Heart left ventricle (tissue), 16 donors: ENCODE measurements at regions not wholly inside any gene's neighbourhood (a gene's known extent, or its start where the extent isn't known, plus 50 kb on each side); places are given as distances from the start of the nearest gene placed in this dataset.

ENCODE experiments used
- ATAC-seq, 4 donors: fragments of 200-7000 bp; cut with Tn5 transposase; one replicate each; pipeline ENCODE4 v1.9.1; 2020 to 2022; ENCODE audit warnings: moderate library complexity in 4 of 4, mild to moderate bottlenecking in 3 of 4, moderate number of reproducible peaks in 1 of 4
- DNase-seq, 5 donors: peaks; one replicate each; pipeline ENCODE4 v3.0.0-alpha.2; 2020
- H3K27ac ChIP-seq, 12 donors: fragments of 200-600 bp; sonication (generic) in 4 of 12; one replicate each; pipeline versions ENCODE4 v1.5.0 to v1.8.0; 2016 to 2022; ENCODE audit warnings: mild to moderate bottlenecking in 2 of 12
- H3K27me3 ChIP-seq, 9 donors: fragments of 200-600 bp; sonication (generic) in 2 of 9; one replicate each; pipeline versions ENCODE4 v1.5.1 to v1.8.0; 2016 to 2022; ENCODE audit warnings: mild to moderate bottlenecking in 3 of 9
- H3K36me3 ChIP-seq, 9 donors: fragments of 200-600 bp; sonication (generic) in 2 of 9; one replicate each; pipeline versions ENCODE4 v1.5.0 to v1.8.0; 2018 to 2022; ENCODE audit warnings: mild to moderate bottlenecking in 2 of 9
- H3K4me1 ChIP-seq, 12 donors: fragments of 200-600 bp; sonication (generic) in 4 of 12; one replicate each; pipeline versions ENCODE4 v1.5.0 to v1.8.0; 2016 to 2022; ENCODE audit warnings: mild to moderate bottlenecking in 3 of 12
- H3K4me3 ChIP-seq, 12 donors: fragments of 200-600 bp; sonication (generic) in 4 of 12; one replicate each; pipeline versions ENCODE4 v1.5.0 to v1.8.0; 2017 to 2022; ENCODE audit warnings: mild to moderate bottlenecking in 9 of 12, moderate library complexity in 4 of 12
- H3K9me3 ChIP-seq, 12 donors: fragments of 200-600 bp; sonication (generic) in 4 of 12; one replicate each; pipeline versions ENCODE4 v1.5.0 to v1.8.0; 2016 to 2022; ENCODE audit warnings: mild to moderate bottlenecking in 1 of 12
- POLR2A ChIP-seq, 2 donors: fragments of 450-650 bp; IDR thresholded peaks; one replicate each; pipeline ENCODE4 v1.6.1; 2017; ENCODE audit warnings: antibody characterized with exemption in 2 of 2, mild to moderate bottlenecking in 2 of 2, moderate library complexity in 2 of 2
- WGBS, 4 donors: extraction: QIAGEN DNeasy Blood & Tissue Kit in 2 of 4; methylation state at CpG; one replicate each; pipeline versions ENCODE4 v1.1.5 to v1.1.7; 2013 to 2018; 5-methylcytosine and 5-hydroxymethylcytosine counted together
- intact Hi-C, 10 donors: fragments of 100-400 bp; cut with DNase I; formaldehyde crosslinking; loops; one replicate each; pipeline versions ENCODE4 v1.11.1 to v1.14.2; 2022
- TF ChIP-seq, protein P1 (sequence below), 12 donors: fragments of 200-600 bp; sonication (generic) in 4 of 12; IDR thresholded peaks; one replicate each; pipeline versions ENCODE4 v1.5.0 to v1.8.0; 2018 to 2022; ENCODE audit warnings: antibody characterized with exemption in 12 of 12, mild to moderate bottlenecking in 5 of 12
- donor health status: ischemic (EF 13 %, LVEDD 7.1; RV severe dilation, severe dysfunction).
- donor health status: healthy with polysubstance abuse.
- donor health status: DM: no; HTN: yes; CAD: no.
- donor health status: DM: no; HTN: no; CAD: no.
- donor health status: ischemic (EF 25% LVEDD 6.9; RV normal size, moderate dysfunction).
- donor health status: ischemic (EF 25% LVEDD 5.7; RV mildly dilated, moderate dysfunction).
- donor health status: healthy.
- donor health status: DM: yes; HTN: yes; CAD: no.
- donor health status: ischemic (EF 35%, LVEDD 5.7; RV mildly dilated, moderate dysfunction).
- donor health status: nonischemic (EF 11% LVEDD 7.7; RV severe dilation, severe dysfunction).
- donor health status: DM: yes; HTN: yes; CAD: no.
- donor health status: PGD.
- donor health status: ischemic (EF 29% LVEDD 5.4; RV normal size, mild dysfunction).
- donor health status: nonischemic (EF 23%, LVEDD 6.1; RV moderate dilation, normal function).

GRCh38 chr20:7714549-7714948, 225.7 kb downstream of the HAO1 start:
- 30 to 67% (median 52%) methylated on average over 1 of the region's 1 CpG for WGBS, 4 donors
- Histone ChIP-seq H3K27ac (no peak overlapping the region), H3K9me3 (peaks cover 0 to 6% (median 0%) of the 10 kb centered on the region in 12 donors), H3K4me1 (no peaks in the 10 kb centered on the region), H3K36me3 (no peaks in the 10 kb centered on the region), H3K27me3 (no peaks in the 10 kb centered on the region), H3K4me3 (no peak overlapping the region)
- intact Hi-C loops: no loop called here
- no peak for DNase-seq
- TF ChIP-seq, protein P1, sequence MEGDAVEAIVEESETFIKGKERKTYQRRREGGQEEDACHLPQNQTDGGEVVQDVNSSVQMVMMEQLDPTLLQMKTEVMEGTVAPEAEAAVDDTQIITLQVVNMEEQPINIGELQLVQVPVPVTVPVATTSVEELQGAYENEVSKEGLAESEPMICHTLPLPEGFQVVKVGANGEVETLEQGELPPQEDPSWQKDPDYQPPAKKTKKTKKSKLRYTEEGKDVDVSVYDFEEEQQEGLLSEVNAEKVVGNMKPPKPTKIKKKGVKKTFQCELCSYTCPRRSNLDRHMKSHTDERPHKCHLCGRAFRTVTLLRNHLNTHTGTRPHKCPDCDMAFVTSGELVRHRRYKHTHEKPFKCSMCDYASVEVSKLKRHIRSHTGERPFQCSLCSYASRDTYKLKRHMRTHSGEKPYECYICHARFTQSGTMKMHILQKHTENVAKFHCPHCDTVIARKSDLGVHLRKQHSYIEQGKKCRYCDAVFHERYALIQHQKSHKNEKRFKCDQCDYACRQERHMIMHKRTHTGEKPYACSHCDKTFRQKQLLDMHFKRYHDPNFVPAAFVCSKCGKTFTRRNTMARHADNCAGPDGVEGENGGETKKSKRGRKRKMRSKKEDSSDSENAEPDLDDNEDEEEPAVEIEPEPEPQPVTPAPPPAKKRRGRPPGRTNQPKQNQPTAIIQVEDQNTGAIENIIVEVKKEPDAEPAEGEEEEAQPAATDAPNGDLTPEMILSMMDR (IDR thresholded peaks at IDR 0.05): no peak
- TF ChIP-seq POLR2A (IDR thresholded peaks at IDR 0.05): no peak
- ATAC-seq: no peak

GRCh38 chr20:7716286-7716972, 223.8 kb downstream of the HAO1 start:
- Histone ChIP-seq H3K4me1 (no peaks in the 10 kb centered on the region), H3K36me3 (no peaks in the 10 kb centered on the region), H3K9me3 (peaks cover 0 to 6% (median 0%) of the 10 kb centered on the region in 12 donors), H3K4me3 (no peak overlapping the region), H3K27ac (no peak overlapping the region), H3K27me3 (no peaks in the 10 kb centered on the region)
- TF ChIP-seq, protein P1 (IDR thresholded peaks at IDR 0.05): no peak
- no peak for TF ChIP-seq POLR2A (IDR thresholded peaks at IDR 0.05)
- WGBS, 4 donors: 49 to 66% (median 62%) methylated on average over 6 of the region's 6 CpGs
- ATAC-seq (no peak), DNase-seq (no peak)
- intact Hi-C loops: no loop called here

GRCh38 chr20:7722564-7722963, 217.7 kb downstream of the HAO1 start:
- Histone ChIP-seq H3K36me3 (no peaks in the 10 kb centered on the region), H3K27ac (peak overlapping the region in 5 of 12 donors; percentile 7 to 70 (median 41)), H3K27me3 (no peaks in the 10 kb centered on the region), H3K4me3 (no peak overlapping the region), H3K9me3 (no peaks in the 10 kb centered on the region), H3K4me1 (peaks cover 0 to 6% (median 0%) of the 10 kb centered on the region in 12 donors)
- TF ChIP-seq, protein P1 (IDR thresholded peaks at IDR 0.05): no peak
- no peak for TF ChIP-seq POLR2A (IDR thresholded peaks at IDR 0.05)
- 50 to 60% (median 52%) methylated on average over 5 of the region's 5 CpGs for WGBS, 4 donors
- intact Hi-C loops: no loop called here
- ATAC-seq (peak in 3 of 4 donors; percentile 75 to 93 (median 81)), DNase-seq (no peak)

DNA sequence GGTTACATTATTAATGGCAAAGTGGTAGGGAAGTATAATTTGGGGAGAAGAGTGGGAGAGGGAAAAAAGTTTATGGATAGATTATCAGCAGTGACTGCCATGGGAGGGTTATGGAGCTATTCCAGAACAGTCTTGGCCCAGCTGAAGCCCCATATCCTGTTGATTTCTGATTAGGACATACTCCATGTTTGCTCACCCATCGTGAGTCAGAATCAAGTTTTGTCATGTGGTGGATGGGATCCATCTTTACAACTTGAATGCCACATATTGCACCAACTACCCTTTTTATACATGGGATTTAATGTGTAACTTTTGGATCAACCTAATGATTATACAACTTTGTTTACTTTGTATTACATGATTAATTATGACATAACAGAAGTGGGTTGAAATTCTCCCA, 217.0 kb downstream of the HAO1 start:
- ATAC-seq: peak in 1 of 4 donors; percentile 73
- peaks cover 0 to 6% (median 0%) of the 10 kb centered on the region in 12 donors for H3K4me1 ChIP-seq
- WGBS, 4 donors: 37 to 60% (median 46%) methylated on average over 1 of the region's 1 CpG

More for the DNA sequence above, 217.0 kb downstream of the HAO1 start:
- Histone ChIP-seq H3K9me3 (no peaks in the 10 kb centered on the region), H3K27ac (peak overlapping the region in 5 of 12 donors; percentile 7 to 53 (median 41)), H3K4me3 (no peak overlapping the region), H3K36me3 (no peaks in the 10 kb centered on the region), H3K27me3 (no peaks in the 10 kb centered on the region)
- TF ChIP-seq POLR2A (IDR thresholded peaks at IDR 0.05): no peak
- TF ChIP-seq, protein P1 (IDR thresholded peaks at IDR 0.05): no peak
- DNase-seq: no peak
- intact Hi-C loops: no loop called here
